ENCODE measurements at regions not wholly inside any gene's neighbourhood (a gene's known extent, or its start where the extent isn't known, plus 50 kb on each side); places are given as distances from the start of the nearest gene placed in this dataset.

- Histone ChIP-seq H3K9ac (ENCODE audit: control insufficient read depth, extremely low read depth, insufficient read depth, low read length) (no peak overlapping the region), H3K9me1 (ENCODE audit: control insufficient read depth, extremely low read depth, insufficient read depth, low read length) (no peaks in the 10 kb centered on the region), H3K27me3 (ENCODE audit: control insufficient read depth, extremely low read depth, insufficient read depth, low read length) (no peaks in the 10 kb centered on the region), H3K9me3 (ENCODE audit: control insufficient read depth, low read depth, low read length) (no peaks in the 10 kb centered on the region), H3K4me1 (ENCODE audit: control insufficient read depth, extremely low read depth, insufficient read depth, low read length) (no peaks in the 10 kb centered on the region), H3K79me2 (ENCODE audit: control insufficient read depth, insufficient read depth, low read length) (no peaks in the 10 kb centered on the region), H3K36me3 (ENCODE audit: control insufficient read depth in 2 of 2, extremely low read depth in 1 of 2, insufficient read depth in 2 of 2, low read length in 2 of 2) (no peaks in the 10 kb centered on the region), H2AFZ (ENCODE audit: control insufficient read depth, low read length) (no peak overlapping the region), H3K4me2 (ENCODE audit: control insufficient read depth, extremely low read depth, insufficient read depth, low read depth, low read length) (no peak overlapping the region), H3K27ac (ENCODE audit: control insufficient read depth, insufficient read depth, low read length) (no peak overlapping the region), H4K20me1 (ENCODE audit: control insufficient read depth, extremely low read depth, insufficient read depth, low read length) (no peaks in the 10 kb centered on the region), H3K4me3 (ENCODE audit: control insufficient read depth in 2 of 3, extremely low read depth in 1 of 3, insufficient read depth in 2 of 3, low read depth in 1 of 3, low read length in 3 of 3) (no peak overlapping the region)
- no peak for TF ChIP-seq EZH2 (IDR thresholded peaks at IDR 0.05; ENCODE audit: low read length)
- TF ChIP-seq CTCF (optimal IDR thresholded peaks at IDR 0.05 in 1 of 3, IDR thresholded peaks at IDR 0.05 in 1 of 3, conservative IDR thresholded peaks at IDR 0.05 in 1 of 3; ENCODE audit: extremely low read depth in 1 of 3, insufficient read depth in 2 of 3, low read length in 3 of 3) = no peak
- dilution Hi-C loops (cut with MboI; ENCODE audit: extremely low pct_ligation_motif_present, low sequenced_read_pairs) = no loop called here
- no peak for FAIRE-seq
- DNase-seq (ENCODE audit: low read depth, low spot score) = no peak
Measured at GRCh38 chr10:57707300-57707658, 560.4 kb downstream of the IPMK start.

- H3K4me1 ChIP-seq (ENCODE audit: control insufficient read depth, extremely low read depth, insufficient read depth, low read length) = no peaks in the 10 kb centered on the region
- no peak overlapping the region for H3K4me2 ChIP-seq (ENCODE audit: control insufficient read depth, extremely low read depth, insufficient read depth, low read depth, low read length)
- H3K9me3 ChIP-seq (ENCODE audit: control insufficient read depth, low read depth, low read length) = no peaks in the 10 kb centered on the region
- H3K27ac ChIP-seq (ENCODE audit: control insufficient read depth, insufficient read depth, low read length) = no peak overlapping the region
- no peak for FAIRE-seq
- dilution Hi-C loops (cut with MboI; ENCODE audit: extremely low pct_ligation_motif_present, low sequenced_read_pairs) = no loop called here
- TF ChIP-seq CTCF (optimal IDR thresholded peaks at IDR 0.05 in 1 of 3, IDR thresholded peaks at IDR 0.05 in 1 of 3, conservative IDR thresholded peaks at IDR 0.05 in 1 of 3; ENCODE audit: extremely low read depth in 1 of 3, insufficient read depth in 2 of 3, low read length in 3 of 3) (no peak), EZH2 (IDR thresholded peaks at IDR 0.05; ENCODE audit: low read length) (no peak)
- H3K4me3 ChIP-seq (ENCODE audit: control insufficient read depth in 2 of 3, extremely low read depth in 1 of 3, insufficient read depth in 2 of 3, low read depth in 1 of 3, low read length in 3 of 3) = no peak overlapping the region
- H4K20me1 ChIP-seq (ENCODE audit: control insufficient read depth, extremely low read depth, insufficient read depth, low read length) = no peaks in the 10 kb centered on the region
- H3K36me3 ChIP-seq (ENCODE audit: control insufficient read depth in 2 of 2, extremely low read depth in 1 of 2, insufficient read depth in 2 of 2, low read length in 2 of 2) = no peaks in the 10 kb centered on the region
- no peaks in the 10 kb centered on the region for H3K27me3 ChIP-seq (ENCODE audit: control insufficient read depth, extremely low read depth, insufficient read depth, low read length)
- H3K79me2 ChIP-seq (ENCODE audit: control insufficient read depth, insufficient read depth, low read length) = no peaks in the 10 kb centered on the region
- no peak for DNase-seq (ENCODE audit: low read depth, low spot score)
- no peaks in the 10 kb centered on the region for H3K9me1 ChIP-seq (ENCODE audit: control insufficient read depth, extremely low read depth, insufficient read depth, low read length)
- H3K9ac ChIP-seq (ENCODE audit: control insufficient read depth, extremely low read depth, insufficient read depth, low read length) = no peak overlapping the region
- no peak overlapping the region for H2AFZ ChIP-seq (ENCODE audit: control insufficient read depth, low read length)
Measured at GRCh38 chr10:57706576-57707299, 561.0 kb downstream of the IPMK start.

Measured in keratinocyte (primary cell).